Natural killer cell (primary cell): ENCODE measurements at regions not wholly inside any gene's neighbourhood (a gene's known extent, or its start where the extent isn't known, plus 50 kb on each side); places are given as distances from the start of the nearest gene placed in this dataset.

Source experiments
- ATAC-seq, 3 donors: fragments of 150-1000 bp in 2 of 3; fragments of 200-7000 bp in 1 of 3; cut with Tn5 transposase; 1 replicate in 1 of 3; 2 replicates in 2 of 3; pipeline ENCODE4 v1.10.0; 2021; ENCODE audit warnings: mild to moderate bottlenecking in 2 of 3, moderate library complexity in 2 of 3
- DNase-seq, 2 donors: peaks; one replicate each; pipeline versions ENCODE4 v3.0.0 to v3.0.0-alpha.2; 2013 to 2021; ENCODE audit warnings: mixed read lengths in 1 of 2
- H3K27ac ChIP-seq: one replicate; pipeline ENCODE4 v1.5.1; 2013; ENCODE audit warnings: mild to moderate bottlenecking, low read length
- H3K27me3 ChIP-seq: one replicate; pipeline ENCODE4 v1.6.1; 2013; ENCODE audit warnings: low read length; ENCODE audit not compliant: control insufficient read depth, insufficient read depth
- H3K36me3 ChIP-seq: one replicate; pipeline ENCODE4 v1.6.1; 2013; ENCODE audit warnings: low read length; ENCODE audit not compliant: control insufficient read depth, insufficient read depth
- H3K4me1 ChIP-seq: one replicate; pipeline ENCODE4 v1.6.1; 2013; ENCODE audit warnings: low read length; ENCODE audit not compliant: control insufficient read depth, insufficient read depth
- H3K4me3 ChIP-seq: one replicate; pipeline ENCODE4 v1.5.1; 2013; ENCODE audit warnings: low read length
- H3K9me3 ChIP-seq: one replicate; pipeline ENCODE4 v1.6.1; 2013; ENCODE audit warnings: low read length; ENCODE audit not compliant: control insufficient read depth, insufficient read depth
- H3K27ac Mint-ChIP-seq, 2 donors: one replicate each; pipeline ENCODE4 v1.8.0; 2022; ENCODE audit warnings: mild to moderate bottlenecking in 2 of 2, mixed read lengths in 2 of 2, moderate library complexity in 1 of 2
- H3K27me3 Mint-ChIP-seq, 2 donors: one replicate each; pipeline ENCODE4 v1.8.0; 2022; ENCODE audit warnings: low read depth in 2 of 2, mixed read lengths in 2 of 2
- H3K36me3 Mint-ChIP-seq: one replicate; pipeline ENCODE4 v1.8.0; 2022; ENCODE audit warnings: mixed read lengths
- H3K4me1 Mint-ChIP-seq, 2 donors: one replicate each; pipeline ENCODE4 v1.8.0; 2022; ENCODE audit warnings: mixed read lengths in 2 of 2
- H3K4me3 Mint-ChIP-seq: one replicate; pipeline ENCODE4 v1.8.0; 2022; ENCODE audit warnings: mild to moderate bottlenecking, moderate library complexity, mixed read lengths
- H3K9me3 Mint-ChIP-seq, 2 donors: one replicate each; pipeline ENCODE4 v1.8.0; 2022; ENCODE audit warnings: mixed read lengths in 2 of 2
- WGBS: methylation state at CpG from one replicate; pipeline ENCODE4 v1.1.7; 2013; ENCODE audit warnings: missing lambda C conversion rate; ENCODE audit not compliant: insufficient coverage; 5-methylcytosine and 5-hydroxymethylcytosine counted together
- intact Hi-C: fragments of 100-400 bp; cut with micrococcal nuclease; formaldehyde crosslinking; loops from one replicate; pipeline ENCODE4 v1.14.2; 2022
- TF ChIP-seq, protein P1 (sequence below): fragments of 200-600 bp; IDR thresholded peaks from one replicate; pipeline ENCODE4 v1.8.0; 2022; ENCODE audit warnings: antibody characterized with exemption

DNA sequence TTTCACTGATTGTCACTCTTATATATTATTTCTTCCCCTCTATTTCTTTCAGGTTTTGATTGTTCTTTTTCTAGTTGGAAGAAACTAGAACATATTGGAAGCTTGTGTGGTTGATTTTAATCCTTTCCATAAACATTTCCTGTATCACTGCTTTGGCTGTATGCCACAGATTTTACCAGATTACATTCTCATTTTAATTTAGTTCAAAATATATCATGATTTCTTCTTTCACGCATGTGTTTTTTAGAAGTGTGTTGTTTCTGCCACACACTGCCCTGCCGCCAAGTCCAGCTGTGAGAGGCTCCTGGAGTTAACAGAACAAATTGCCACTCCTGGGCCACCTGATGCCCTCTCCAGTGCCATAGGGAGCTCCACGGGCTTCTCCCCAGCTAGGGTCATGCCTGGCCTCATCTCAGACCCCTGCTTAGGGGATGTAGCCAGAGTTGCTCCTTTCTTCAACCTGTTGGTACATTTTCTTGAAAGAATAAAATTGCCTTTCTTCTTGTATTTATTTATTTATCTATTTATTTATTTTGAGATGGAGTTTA, 206.2 kb upstream of the COPS8 start:
- ATAC-seq = no peak

DNA sequence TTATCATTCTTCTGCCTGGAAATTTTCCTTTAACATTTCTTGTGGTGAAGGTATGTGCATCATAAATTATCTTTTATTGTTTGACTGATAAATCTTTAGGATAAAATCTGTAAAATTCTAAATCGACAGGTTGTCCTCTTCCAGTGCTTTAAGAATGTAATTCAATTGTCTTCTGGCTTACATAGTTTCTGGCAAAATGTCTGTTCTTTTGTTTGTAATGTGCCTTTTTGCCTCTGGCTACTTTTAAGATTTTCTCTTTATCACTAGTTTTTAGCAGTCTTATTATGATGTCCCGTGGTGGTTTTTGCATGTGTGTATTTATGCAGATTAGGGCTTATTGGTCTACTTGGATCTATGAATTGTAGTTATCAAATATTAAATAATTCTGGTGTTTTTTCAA, 203.6 kb upstream of the COPS8 start:
- no peak overlapping the region for H3K27ac ChIP-seq
- H3K9me3 ChIP-seq = no peaks in the 10 kb centered on the region
- intact Hi-C loops = no loop called here
- H3K27me3 ChIP-seq = no peaks in the 10 kb centered on the region
- no peaks in the 10 kb centered on the region for H3K9me3 Mint-ChIP-seq
- no peak overlapping the region for H3K27ac Mint-ChIP-seq
- DNase-seq (no peak), ATAC-seq (no peak)
- no peaks in the 10 kb centered on the region for H3K36me3 ChIP-seq
- no peak overlapping the region for H3K4me3 Mint-ChIP-seq
- no peaks in the 10 kb centered on the region for H3K4me1 ChIP-seq
- peaks cover 8 to 22% of the 10 kb centered on the region in 2 donors for H3K27me3 Mint-ChIP-seq
- no peaks in the 10 kb centered on the region for H3K36me3 Mint-ChIP-seq
- H3K4me3 ChIP-seq = no peak overlapping the region
- TF ChIP-seq, protein P1, sequence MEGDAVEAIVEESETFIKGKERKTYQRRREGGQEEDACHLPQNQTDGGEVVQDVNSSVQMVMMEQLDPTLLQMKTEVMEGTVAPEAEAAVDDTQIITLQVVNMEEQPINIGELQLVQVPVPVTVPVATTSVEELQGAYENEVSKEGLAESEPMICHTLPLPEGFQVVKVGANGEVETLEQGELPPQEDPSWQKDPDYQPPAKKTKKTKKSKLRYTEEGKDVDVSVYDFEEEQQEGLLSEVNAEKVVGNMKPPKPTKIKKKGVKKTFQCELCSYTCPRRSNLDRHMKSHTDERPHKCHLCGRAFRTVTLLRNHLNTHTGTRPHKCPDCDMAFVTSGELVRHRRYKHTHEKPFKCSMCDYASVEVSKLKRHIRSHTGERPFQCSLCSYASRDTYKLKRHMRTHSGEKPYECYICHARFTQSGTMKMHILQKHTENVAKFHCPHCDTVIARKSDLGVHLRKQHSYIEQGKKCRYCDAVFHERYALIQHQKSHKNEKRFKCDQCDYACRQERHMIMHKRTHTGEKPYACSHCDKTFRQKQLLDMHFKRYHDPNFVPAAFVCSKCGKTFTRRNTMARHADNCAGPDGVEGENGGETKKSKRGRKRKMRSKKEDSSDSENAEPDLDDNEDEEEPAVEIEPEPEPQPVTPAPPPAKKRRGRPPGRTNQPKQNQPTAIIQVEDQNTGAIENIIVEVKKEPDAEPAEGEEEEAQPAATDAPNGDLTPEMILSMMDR = no peak
- 100% methylated on average over 1 of the region's 2 CpGs for WGBS
- H3K4me1 Mint-ChIP-seq = no peaks in the 10 kb centered on the region

More for the DNA sequence above, 206.2 kb upstream of the COPS8 start:
- no peak overlapping the region for H3K4me3 Mint-ChIP-seq
- Histone ChIP-seq H3K27me3 (no peaks in the 10 kb centered on the region), H3K36me3 (no peaks in the 10 kb centered on the region), H3K4me1 (no peaks in the 10 kb centered on the region), H3K9me3 (no peaks in the 10 kb centered on the region), H3K27ac (no peak overlapping the region), H3K4me3 (no peak overlapping the region)
- no peak overlapping the region for H3K27ac Mint-ChIP-seq
- no peaks in the 10 kb centered on the region for H3K9me3 Mint-ChIP-seq
- intact Hi-C loops = no loop called here
- 87% methylated on average over 3 of the region's 3 CpGs for WGBS
- H3K36me3 Mint-ChIP-seq = no peaks in the 10 kb centered on the region
- H3K4me1 Mint-ChIP-seq = no peaks in the 10 kb centered on the region
- peaks cover 9 to 22% of the 10 kb centered on the region in 2 donors for H3K27me3 Mint-ChIP-seq
- TF ChIP-seq, protein P1 = no peak
- DNase-seq = no peak

DNA sequence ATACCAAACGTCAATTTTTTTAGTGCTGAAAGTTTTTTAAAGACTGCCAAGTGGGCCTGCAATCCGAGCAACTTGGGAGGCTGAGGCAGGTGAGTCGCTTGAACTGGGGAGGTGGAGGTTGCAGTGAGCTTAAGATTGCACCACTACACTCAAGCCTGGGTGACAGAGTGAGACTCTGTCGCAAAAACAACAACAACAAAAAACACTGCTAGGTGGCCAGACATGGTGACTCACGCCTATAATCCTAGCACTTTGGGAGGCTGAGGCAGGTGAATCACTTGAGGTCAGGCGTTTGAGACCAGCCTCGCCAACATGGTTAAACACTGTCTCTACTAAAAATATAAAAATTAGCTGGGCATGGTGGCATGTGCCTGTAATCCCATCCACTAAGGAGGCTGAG, 202.8 kb upstream of the COPS8 start:
- Histone ChIP-seq H3K4me3 (no peak overlapping the region), H3K27ac (no peak overlapping the region), H3K27me3 (no peaks in the 10 kb centered on the region), H3K9me3 (no peaks in the 10 kb centered on the region), H3K36me3 (no peaks in the 10 kb centered on the region), H3K4me1 (no peaks in the 10 kb centered on the region)
- no peak for DNase-seq
- TF ChIP-seq, protein P1 = no peak
- H3K9me3 Mint-ChIP-seq = no peaks in the 10 kb centered on the region
- WGBS = 86% methylated on average over 7 of the region's 7 CpGs
- no peak for ATAC-seq
- H3K27ac Mint-ChIP-seq = no peak overlapping the region
- intact Hi-C loops = no loop called here
- H3K36me3 Mint-ChIP-seq = no peaks in the 10 kb centered on the region
- H3K4me3 Mint-ChIP-seq = no peak overlapping the region
- peaks cover 8 to 24% of the 10 kb centered on the region in 2 donors for H3K27me3 Mint-ChIP-seq
- no peaks in the 10 kb centered on the region for H3K4me1 Mint-ChIP-seq

DNA sequence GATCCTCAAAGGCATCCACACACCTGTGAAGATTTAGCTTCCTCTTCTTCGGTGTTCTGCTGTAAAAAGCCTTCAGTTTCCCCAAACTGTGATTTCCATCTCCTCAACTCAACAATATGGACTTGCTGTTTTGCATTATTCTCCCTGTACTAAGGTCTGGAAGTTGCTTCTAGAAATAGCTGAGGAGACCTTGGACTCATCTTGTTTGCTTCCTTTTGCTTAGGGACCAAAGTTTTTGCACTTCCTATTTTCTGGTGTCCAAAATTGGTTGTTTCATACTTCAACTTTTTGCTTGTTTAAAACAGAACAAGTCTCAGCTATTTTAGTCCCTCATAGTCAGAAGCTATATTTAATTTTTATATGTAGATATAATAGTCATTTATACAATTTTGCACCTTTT, 201.9 kb upstream of the COPS8 start:
- Mint-ChIP-seq H3K4me3 (no peak overlapping the region), H3K27ac (no peak overlapping the region), H3K27me3 (peaks cover 11 to 28% of the 10 kb centered on the region in 2 donors), H3K9me3 (no peaks in the 10 kb centered on the region), H3K4me1 (no peaks in the 10 kb centered on the region), H3K36me3 (no peaks in the 10 kb centered on the region)
- Histone ChIP-seq H3K27ac (no peak overlapping the region), H3K9me3 (no peaks in the 10 kb centered on the region), H3K4me3 (no peak overlapping the region), H3K4me1 (no peaks in the 10 kb centered on the region), H3K27me3 (no peaks in the 10 kb centered on the region), H3K36me3 (no peaks in the 10 kb centered on the region)
- DNase-seq (no peak), ATAC-seq (no peak)
- 6% methylated on average over 1 of the region's 1 CpG for WGBS
- intact Hi-C loops = no loop called here
- TF ChIP-seq, protein P1 = no peak
